ENCODE measurements at regions not wholly inside any gene's neighbourhood (a gene's known extent, or its start where the extent isn't known, plus 50 kb on each side); places are given as distances from the start of the nearest gene placed in this dataset.

GRCh38 chr1:60678802-60679201 is 403.6 kb upstream of the NFIA start:
- Histone ChIP-seq H3K27me3 (no peaks in the 10 kb centered on the region), H3K9me3 (no peaks in the 10 kb centered on the region), H3K36me3 (no peaks in the 10 kb centered on the region), H3K4me1 (no peaks in the 10 kb centered on the region), H3K4me3 (no peak overlapping the region), H3K27ac (no peak overlapping the region)
- no peak for TF ChIP-seq CTCF (IDR thresholded peaks at IDR 0.05)
- intact Hi-C loops (cut with DNase I) = no loop called here
- WGBS, 2 donors = 44% methylated on average over 2 of the region's 2 CpGs
- no peak for ATAC-seq
- no peak for FAIRE-seq
- no peak for DNase-seq

- Histone ChIP-seq H3K27me3 (no peaks in the 10 kb centered on the region), H3K9me3 (no peaks in the 10 kb centered on the region), H3K4me1 (no peaks in the 10 kb centered on the region), H3K27ac (no peak overlapping the region), H3K4me3 (no peak overlapping the region), H3K36me3 (no peaks in the 10 kb centered on the region)
- WGBS, 2 donors = 34 to 37% methylated on average over 3 of the region's 3 CpGs
- no peak for FAIRE-seq
- intact Hi-C loops (cut with DNase I) = no loop called here
- no peak for TF ChIP-seq CTCF (IDR thresholded peaks at IDR 0.05)
- ATAC-seq = no peak
- no peak for DNase-seq
Observed at GRCh38 chr1:60678391-60678790, 404.0 kb upstream of the NFIA start.

GRCh38 chr1:60672449-60672848 is 409.9 kb upstream of the NFIA start:
- no peaks in the 10 kb centered on the region for H3K36me3 ChIP-seq
- no peak overlapping the region for H3K4me3 ChIP-seq
- intact Hi-C loops (cut with DNase I) = no loop called here
- DNase-seq (no peak), FAIRE-seq (no peak), ATAC-seq (no peak)
- no peak for TF ChIP-seq CTCF (IDR thresholded peaks at IDR 0.05)
- 79 to 83% methylated on average over 2 of the region's 2 CpGs for WGBS, 2 donors
- H3K27me3 ChIP-seq = no peaks in the 10 kb centered on the region
- H3K27ac ChIP-seq = no peak overlapping the region
- no peaks in the 10 kb centered on the region for H3K9me3 ChIP-seq
- no peaks in the 10 kb centered on the region for H3K4me1 ChIP-seq

- H3K36me3 ChIP-seq = no peaks in the 10 kb centered on the region
- 55 to 57% methylated on average over 4 of the region's 4 CpGs for WGBS, 2 donors
- no peaks in the 10 kb centered on the region for H3K27me3 ChIP-seq
- FAIRE-seq (no peak), DNase-seq (no peak), ATAC-seq (peak in 3 of 4 donors; percentile 24 to 51 (median 46))
- no peak for TF ChIP-seq CTCF (IDR thresholded peaks at IDR 0.05)
- no peak overlapping the region for H3K4me3 ChIP-seq
- intact Hi-C loops (cut with DNase I) = no loop called here
- no peaks in the 10 kb centered on the region for H3K4me1 ChIP-seq
- no peak overlapping the region for H3K27ac ChIP-seq
- H3K9me3 ChIP-seq = no peaks in the 10 kb centered on the region
Observed at GRCh38 chr1:60670302-60670701, 412.1 kb upstream of the NFIA start.

- ATAC-seq (no peak), FAIRE-seq (no peak), DNase-seq (peak in 1 of 6 donors; percentile 48)
- intact Hi-C loops (cut with DNase I) = no loop called here
- Histone ChIP-seq H3K4me3 (no peak overlapping the region), H3K27ac (no peak overlapping the region), H3K36me3 (no peaks in the 10 kb centered on the region), H3K4me1 (no peaks in the 10 kb centered on the region), H3K27me3 (no peaks in the 10 kb centered on the region), H3K9me3 (no peaks in the 10 kb centered on the region)
- no peak for TF ChIP-seq CTCF (IDR thresholded peaks at IDR 0.05)
- 75 to 76% methylated on average over 8 of the region's 8 CpGs for WGBS, 2 donors
Observed at GRCh38 chr1:60668585-60668984, 413.8 kb upstream of the NFIA start.
